HT-29 (cell line): ENCODE measurements at regions not wholly inside any gene's neighbourhood (a gene's known extent, or its start where the extent isn't known, plus 50 kb on each side); places are given as distances from the start of the nearest gene placed in this dataset.
"Not testable (repeated sequence)": the region's sequence is repeated elsewhere in the genome, so short reads cannot be mapped to it uniquely, and the experiment has no call there.

ENCODE experiments used
- DNase-seq: peaks from one replicate; pipeline ENCODE4 v3.0.0-alpha.2; 2015; ENCODE audit warnings: low spot score

DNA sequence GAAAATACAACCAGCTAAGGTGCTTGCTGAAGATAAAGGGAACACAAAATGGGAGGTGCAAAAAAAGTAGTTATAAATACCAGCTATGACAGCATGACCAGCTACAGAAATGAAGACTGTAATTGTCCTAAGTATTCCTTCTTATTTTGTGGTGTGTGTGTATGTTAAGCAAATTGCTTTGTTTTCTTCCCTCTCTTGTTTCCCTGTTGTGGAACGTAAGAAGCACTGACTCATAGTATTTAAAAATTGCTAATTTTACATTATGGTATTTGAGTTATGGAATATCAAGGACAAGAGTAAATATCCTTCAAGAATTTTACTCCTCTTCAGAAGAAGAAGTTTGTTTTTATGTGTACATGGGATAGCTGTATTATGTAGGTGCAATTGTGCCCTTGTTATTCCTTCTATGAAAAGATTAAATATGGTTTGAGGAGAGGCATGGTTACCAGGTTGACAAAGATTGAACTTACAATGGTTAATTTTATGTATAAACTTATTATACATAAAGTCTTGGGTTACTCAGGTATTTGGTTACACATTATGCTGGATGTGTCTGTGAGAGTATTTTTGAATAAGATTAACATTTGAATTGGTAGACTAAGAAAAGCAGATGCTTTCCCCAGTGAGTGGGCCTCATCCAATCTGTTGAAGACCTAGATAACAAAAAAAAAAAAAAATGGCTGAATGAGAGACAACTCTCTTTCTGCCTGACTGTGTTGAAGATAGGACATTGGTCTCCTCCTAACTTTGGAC, 1132.1 kb upstream of the ALCAM start:
- DNase-seq: no peak

DNA sequence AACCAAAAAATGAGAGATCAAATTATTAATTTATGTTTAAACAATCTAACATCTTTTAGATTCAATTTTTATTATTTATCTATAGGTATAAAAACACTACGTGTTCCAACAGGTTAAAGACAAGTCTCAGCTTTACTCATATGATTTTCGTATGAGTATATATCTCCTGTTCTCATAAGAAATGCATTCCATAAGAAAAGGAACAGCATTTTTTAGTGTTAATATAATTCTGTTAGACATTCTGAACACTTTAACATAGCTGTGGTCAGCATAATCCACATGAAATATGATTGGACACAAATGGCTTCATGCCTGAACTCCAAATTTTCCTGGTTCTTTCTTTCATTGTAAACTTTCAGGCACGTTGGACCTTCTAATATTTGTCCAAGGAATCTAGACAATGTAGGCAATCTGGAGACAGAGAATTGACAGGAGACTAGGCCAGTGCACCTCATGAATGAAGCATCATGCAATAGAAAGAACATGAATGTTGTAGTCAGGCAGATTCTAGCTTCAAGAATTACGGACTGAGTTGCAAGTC, 1122.0 kb upstream of the ALCAM start:
- DNase-seq: no peak

DNA sequence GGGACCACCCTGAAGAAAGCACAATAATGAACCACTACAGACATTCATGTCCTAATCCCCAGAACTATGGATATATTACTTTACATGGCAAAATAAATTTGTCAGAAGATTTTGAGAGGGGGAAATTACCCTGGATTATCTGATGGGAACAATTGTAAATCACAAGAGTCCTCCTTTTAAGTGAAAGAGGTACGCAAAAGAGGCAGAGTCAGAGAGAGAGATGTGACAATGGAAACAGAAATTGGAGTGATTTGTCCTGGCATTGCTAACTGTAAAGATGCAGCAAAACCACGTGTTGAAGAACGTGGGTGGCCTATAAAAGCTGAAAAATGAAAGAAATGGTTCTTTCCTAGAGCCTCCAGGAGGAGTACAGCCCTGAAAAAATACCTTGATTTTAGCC, 1121.4 kb upstream of the ALCAM start:
- no peak for DNase-seq

DNA sequence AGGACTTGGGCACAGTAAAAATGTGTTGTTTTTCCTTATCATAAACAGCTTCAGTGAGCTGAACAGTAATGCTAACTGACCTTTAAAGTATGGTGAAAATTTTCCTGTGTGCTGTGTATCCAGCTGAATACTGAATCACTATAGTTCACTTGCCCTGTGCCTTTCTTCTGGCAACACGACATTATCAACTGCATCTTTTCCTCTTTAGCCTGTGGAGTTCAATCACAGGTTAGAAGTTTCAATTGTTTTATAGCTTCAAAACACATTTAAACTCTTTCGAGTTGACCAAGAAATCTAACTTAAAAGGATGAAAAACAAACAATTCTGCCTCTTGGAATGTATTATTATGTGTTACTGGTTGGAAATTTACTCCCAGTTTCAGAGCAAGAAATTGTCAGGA, 1120.7 kb upstream of the ALCAM start:
- DNase-seq: no peak

DNA sequence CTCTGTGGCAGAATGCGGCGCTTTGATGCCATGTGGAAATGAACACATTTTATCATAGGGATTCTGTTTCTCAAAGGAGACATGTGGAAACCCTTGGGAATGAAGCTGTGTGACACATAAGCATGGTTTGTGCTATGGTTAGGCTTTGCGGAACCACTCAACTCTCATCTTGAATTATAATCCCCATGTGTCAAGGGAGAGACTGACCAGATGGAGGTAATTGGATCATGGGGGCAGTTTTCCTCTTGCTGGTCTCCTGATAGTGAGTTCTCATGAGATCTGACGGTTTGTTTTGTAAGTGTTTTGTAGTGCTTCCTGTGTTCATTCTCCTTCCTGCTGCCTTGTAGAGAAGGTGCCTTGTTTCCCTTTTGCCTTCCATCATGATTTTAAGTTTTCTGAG, 1109.2 kb upstream of the ALCAM start:
- no peak for DNase-seq

DNA sequence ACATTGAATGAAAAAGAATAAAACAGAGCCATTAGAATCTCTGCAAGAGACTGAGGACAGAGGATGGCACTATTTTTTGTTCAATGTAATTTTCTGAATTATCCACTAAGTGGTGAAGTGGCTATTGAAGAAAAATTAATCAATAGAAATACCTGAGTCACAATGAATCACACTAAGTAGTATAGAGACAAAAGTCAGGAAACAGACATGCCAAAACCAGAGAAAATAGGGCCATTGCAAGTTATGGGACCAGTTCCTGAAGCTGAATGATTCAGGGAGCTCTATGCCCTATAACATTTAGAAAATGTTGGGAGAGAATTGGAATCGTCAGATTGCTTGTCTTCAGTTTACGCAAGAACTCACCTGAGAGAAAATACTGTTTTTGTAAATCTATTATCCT, 1103.2 kb upstream of the ALCAM start:
- no peak for DNase-seq

DNA sequence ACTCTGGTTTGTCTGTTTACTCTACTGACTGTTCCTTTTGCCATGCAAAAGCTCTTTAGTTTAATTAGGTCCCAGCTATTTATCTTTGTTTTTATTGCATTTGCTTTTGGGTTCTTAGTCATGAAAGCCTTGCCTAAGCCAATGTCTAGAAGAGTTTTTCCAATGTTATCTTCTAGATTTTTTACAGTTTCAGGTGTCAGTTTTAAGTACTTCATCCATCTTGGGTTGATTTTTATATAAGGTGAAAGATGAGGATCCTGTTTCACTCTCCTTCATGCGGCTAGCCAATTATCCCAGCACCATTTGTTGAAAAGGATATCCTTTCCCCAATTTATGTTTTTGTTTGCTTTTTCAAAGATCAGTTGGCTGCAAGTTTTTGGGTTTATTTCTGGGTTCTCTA, 1100.5 kb upstream of the ALCAM start:
- DNase-seq: not testable (repeated sequence)

DNA sequence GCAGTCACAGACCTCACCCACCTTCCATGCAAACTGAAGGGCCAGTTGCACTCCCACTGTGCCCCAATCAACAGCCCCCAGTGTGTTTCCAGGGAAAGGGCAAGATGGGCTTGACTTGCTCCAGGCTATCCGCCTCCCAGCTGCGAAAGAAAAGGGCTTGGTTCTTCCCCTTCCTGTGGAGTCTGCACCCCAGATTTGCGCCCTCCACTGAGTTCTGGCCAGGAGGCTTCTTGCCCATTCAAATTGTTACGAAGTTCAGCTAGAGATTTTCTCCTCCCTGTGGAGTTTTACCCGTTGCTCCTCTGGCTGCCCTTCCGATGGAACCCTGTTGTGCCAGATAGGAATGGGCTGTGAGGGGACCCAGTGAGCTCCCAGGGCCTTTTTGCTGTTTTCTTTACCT, 1096.9 kb upstream of the ALCAM start:
- no peak for DNase-seq

DNA sequence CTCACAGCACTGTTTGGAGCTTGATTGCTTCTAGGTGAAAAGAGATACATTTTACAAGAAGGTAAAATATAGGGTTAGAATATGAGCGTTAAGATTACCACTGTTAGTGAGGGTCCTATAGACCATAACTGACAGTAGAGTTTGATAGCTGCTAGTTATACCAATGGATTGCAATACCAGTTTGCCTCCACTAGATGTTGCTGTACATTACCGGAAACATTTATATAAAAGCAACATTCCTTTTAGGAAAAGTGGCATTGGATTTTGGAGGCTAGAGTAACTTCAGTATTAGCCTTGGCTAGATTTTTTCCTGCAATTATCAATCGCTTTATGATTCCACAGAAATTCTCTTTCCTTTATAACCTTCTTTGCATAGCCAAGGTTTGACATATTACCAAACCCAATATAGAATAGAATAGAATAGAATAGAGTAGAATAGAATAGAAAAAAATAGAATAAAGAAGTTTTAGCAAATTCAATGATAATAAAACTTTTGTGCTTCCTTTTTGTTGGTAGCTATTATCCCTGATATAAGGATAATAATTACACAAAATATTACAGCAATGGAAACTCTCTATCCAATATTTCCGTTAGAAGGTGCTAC, 1093.6 kb upstream of the ALCAM start:
- DNase-seq: peak; percentile 49

DNA sequence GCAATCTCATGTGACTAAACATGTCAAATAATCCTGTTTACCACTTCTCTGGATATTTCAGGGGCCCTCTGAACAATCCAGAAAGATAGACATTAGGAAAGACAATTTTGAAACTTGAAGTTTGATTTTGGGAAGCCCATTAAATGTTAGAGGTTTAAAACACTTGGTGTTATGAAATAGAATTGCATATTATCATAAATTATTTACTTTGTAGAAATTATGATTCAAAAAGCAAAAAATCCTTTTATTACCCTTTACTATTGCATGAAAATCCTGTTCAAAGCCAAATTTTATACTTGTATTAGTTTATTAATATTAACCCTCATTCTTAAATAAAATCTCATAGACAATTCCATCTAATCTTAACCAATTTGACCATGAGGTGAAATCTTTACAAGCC, 1091.5 kb upstream of the ALCAM start:
- no peak for DNase-seq

DNA sequence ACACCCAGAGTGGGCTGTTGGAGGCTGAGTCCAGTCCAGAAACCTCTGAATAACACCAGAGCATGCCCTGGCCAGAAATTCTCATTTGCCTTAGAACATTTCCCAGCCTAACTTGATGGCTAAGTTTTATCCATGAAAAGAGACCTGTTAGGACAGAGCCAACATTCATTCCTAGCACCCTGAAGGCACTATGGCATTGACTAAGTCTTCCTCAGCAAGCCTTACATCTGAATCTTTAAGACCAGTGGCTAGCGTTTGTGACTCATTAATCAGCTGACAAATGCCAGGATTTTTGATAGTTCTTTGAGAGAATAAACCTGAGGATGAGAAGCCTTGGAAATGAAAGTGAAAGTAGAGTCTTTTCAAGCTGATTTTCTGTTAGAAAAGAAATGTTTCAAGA, 1087.1 kb upstream of the ALCAM start:
- DNase-seq: no peak

DNA sequence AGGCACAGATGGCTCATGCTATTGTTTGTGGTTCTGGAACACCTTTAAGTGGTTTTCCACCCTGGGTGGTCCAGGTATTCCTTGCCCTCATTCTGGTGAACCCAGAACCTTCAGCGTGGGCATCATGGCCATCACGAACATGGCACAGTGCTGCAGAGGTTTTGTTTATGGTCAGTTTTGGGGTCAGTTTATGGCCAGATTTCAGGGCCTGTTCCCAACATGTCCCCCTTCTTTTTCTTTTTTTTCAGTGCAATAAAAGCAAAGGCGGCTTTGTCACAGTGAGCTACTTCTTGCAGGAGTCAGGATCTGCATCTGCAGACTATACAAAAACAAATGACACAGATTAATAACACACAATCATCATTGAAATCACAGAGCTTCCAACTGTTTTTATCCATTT, 1085.0 kb upstream of the ALCAM start:
- DNase-seq: no peak

DNA sequence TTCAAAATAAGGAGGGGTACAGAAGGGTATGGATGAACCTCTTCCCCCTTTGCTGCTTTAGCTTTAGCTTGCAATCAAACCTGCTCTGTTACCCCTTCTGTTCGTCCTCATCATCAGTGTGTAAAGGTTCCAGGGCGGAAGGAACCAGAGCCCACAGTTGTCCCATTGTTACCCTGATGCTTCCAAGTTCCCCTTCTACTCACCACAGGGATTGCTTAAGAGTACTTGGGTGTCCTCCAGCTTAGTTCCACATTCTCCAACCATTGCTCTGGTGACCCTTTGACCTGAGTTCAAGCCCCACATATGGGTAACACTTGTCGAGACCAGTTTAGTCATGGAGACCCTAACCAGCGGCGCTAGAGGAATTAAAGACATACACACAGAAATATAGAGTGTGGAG, 1080.1 kb upstream of the ALCAM start:
- no peak for DNase-seq

DNA sequence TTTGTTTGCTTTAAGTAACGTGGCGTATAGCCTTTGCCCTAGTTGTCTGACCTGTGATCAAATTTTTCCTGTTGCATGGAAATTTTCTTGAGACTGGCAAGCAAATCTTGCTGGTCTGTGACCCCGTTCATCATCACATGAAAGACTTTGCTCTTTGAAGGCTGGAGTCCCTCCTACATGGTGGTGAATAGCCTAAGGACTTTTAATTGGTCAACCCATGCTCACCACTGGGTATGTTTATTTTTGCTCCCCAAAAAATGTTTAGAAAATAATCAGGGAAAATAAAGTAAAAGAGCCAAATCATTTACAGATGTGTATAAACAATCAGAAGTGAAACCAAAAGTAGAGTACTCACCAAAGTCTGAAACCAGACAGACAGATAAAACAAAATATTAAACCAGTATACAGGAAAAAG, 1075.3 kb upstream of the ALCAM start:
- DNase-seq: no peak

DNA sequence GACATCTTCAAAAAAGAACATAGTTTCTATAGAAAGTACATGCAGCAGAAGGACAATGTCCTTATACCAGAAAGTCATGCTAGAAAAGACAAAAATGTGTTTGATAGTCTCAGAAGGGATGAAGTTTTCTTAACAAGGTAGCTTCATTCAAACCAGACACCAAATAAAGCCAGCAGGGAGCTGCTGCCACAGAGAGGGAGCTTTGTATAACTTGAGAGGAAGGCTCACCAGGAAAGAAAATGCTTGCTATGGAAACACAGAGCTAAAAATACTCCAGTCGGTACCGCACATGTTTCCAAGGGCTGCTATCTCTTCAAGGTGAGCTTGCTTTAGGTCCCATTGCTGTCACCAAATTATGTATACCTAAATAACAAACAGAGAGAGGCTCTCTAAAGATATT, 1074.8 kb upstream of the ALCAM start:
- DNase-seq: no peak

DNA sequence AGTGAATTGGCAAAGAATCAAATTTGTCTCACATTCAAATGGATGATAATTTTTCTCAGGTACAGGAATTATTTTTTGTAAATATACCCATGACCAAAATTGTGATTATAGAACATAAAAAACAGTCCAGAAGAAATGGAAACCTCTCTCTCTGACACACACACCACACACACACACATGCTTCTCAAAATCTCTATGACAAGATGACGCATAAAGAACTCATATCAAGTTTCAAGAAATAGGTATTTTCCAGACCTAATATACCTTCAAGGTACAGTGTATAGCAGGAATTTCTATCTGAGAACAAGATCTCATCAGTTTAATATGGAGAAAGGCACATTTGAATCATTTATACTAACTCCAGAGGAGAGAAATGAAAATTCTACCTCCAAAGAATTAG, 1069.1 kb upstream of the ALCAM start:
- no peak for DNase-seq

DNA sequence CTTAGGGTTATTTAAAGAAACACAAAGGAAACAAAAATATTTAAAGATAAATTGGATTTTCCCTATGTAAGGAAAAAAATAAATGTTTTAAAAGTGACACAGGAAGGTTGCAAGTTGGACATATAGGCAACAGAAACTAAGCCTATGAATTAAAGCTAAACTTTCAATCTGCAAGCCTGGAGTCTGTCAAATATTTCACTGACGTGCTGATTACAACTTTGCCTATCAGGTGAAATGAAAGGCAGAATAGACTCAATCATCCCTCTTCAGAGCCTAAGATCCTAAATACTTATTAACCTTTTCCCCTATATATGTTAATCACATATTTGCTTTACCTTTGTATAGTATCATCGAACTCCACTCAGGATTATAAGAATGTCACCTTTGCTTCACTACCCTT, 1068.0 kb upstream of the ALCAM start:
- no peak for DNase-seq

DNA sequence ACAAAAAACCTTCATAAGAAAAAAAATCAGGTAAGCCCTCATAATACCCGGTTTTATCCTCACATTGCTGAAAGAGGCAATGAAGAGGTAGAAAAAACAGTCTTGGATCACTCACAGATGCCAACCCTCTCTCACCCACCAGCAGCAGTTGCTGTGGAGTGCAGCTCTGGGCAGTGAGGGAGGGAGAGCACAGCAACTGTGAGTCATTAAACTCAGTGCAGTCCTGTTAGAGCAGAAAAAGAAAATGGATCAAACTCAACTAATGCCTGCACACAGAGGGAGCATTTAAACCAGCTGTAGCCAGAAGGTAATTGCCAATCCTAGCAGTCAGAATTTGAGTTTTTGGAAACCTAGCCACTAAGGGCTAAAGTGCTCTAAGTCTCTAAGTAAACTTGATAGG, 1050.6 kb upstream of the ALCAM start:
- DNase-seq: no peak

DNA sequence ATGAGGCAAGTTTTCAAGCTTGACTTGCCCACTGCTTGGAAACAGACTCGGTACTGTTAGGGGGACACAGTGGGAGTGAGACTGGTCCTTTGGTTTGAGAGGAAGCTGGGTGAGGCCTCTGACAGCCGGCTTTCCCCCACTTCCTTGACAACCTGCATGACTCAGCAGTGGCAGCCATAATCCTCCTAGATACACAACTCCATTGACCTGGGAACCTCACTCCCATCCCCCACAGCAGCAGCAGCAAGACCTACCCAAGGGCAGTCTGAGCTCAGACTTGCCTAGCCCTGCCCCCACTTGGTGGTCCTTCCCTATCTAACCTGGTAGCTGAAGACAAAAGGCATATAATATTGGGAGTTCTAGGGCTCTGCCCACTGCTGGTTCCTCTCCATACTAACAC, 1043.5 kb upstream of the ALCAM start:
- DNase-seq: no peak

DNA sequence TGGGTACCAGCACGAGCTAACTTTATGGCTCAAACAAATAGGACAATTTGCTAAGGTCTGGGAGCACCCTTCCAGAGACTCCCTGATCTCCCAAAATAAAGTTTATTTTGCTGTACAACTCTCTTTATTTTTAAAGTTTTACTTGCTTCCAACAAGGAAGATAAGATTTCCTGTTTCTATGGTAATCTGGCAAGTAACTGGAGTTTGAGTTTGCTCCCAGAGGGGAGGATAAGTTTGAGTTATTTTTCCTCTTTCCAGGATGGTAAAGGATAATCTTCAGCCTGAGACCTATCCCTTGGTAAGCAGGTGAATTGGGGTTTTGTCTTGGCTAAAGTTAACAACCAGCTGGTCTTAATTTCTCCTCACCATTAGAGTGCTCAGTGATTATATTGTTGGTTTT, 1019.4 kb upstream of the ALCAM start:
- no peak for DNase-seq

DNA sequence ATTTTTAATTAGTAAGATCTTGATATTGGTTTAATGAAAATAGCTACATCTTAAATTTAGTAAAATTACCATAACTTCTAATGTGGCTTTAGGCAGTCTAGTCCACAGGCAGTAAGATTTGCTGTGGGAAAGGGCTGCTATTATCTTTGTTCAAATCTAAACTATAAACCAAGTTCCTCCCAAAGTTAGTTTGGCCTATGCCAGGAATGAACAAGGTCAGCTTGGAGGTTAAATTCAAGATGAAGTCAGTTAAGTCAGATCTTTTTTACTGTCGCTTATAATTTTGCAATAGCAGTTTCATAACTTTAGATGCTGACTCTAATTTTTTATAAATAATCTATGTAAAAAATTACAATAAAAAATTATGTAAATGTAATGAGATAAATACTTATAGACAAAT, 1016.9 kb upstream of the ALCAM start:
- no peak for DNase-seq

DNA sequence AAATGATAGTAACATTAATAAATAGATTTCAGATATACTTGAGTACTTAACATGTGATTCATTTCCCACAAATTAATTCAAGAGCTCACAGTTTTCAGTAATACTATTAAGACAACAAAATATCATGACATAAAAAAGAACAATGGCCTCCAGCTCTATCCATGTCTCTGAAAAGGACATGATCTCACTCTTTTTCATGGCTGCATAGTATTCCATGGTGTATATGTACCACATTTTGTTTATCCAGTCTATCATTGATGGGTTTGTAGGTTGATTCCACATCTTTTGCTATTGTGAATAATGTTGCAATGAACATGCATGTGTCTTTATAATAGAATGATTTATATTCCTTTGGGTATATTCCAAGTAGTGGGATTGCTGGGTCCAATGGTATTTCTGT, 1012.8 kb upstream of the ALCAM start:
- DNase-seq: no peak

DNA sequence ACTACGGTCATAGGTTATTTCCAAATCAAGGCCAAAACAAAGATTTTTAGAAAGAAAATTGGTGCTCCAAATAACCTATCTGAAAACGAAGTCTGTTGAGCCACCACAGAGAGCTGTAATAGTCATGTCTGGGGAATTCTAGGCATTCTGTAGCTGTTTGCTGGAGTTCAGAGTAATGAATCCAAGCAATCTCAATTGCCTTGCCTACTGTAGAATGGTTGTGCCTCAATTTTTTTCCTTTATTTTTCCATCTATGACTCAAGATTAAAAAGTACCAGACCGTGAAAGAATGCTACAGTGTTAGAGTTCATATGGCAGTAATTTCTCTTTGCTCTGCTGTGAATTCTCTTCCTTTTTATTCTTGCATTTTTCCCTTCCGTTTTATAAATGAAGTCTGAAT, 1007.2 kb upstream of the ALCAM start:
- DNase-seq: no peak

DNA sequence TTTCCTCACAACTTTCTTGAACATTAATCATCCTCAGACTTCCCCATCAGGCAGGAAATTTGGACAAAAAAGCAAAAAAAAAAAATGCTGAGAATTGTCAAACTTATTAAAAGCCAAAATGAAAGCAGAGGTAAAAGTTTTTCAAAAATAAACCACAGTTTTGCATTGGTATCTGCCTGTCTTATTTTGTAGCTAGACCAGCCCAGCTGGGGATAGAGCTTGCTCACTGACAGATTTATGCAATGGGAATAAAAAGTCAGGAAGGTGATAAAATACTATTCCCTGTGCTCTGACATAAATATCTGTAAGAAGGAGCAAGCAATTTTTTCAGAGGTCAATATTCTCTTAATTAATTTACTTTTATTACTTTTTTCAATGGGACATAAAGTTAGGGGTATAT, 1006.7 kb upstream of the ALCAM start:
- no peak for DNase-seq
